ENCODE measurements at regions not wholly inside any gene's neighbourhood (a gene's known extent, or its start where the extent isn't known, plus 50 kb on each side); places are given as distances from the start of the nearest gene placed in this dataset.

DNA sequence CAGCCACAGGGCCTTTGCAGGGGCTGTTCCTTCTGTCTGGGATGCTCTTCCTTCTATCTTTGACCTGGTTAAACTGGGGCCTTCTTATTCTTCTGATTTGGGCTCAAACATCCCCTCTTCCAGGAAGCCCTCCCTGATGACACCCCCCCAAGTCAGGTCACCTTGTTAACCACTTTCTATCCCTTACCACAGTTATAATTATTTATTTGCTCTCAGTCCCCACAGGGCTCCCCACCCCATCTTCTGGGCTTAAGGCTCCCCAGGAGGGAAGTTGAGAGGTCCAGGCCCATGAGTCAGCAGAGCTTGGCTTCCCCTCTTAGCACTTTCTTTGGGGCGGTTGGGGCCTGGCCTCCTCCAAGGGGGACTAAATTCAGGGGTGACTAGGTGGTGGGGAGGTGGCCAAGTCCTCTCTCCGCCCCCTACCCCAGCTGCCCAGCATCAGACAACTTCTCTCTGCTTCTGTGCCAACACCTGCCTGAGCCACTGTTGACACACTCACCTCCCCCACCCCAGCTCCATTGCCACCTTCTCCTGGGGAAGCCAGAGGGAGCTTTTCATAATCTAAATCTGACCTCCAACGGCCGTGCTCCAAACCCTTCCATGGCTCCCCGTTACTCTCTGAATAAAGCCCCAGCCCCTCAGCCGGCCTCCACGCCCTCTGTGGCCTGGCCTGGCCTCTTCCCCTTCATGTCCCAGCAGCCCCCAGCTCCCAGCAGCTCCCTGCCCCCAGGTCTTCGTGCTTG is 70.0 kb downstream of the CEBPB start:
- Mint-ChIP-seq H3K9me3 (no peaks in the 10 kb centered on the region), H3K27me3 (ENCODE audit: low read depth, poor library complexity) (no peaks in the 10 kb centered on the region), H3K4me1 (peaks cover 48% of the 10 kb centered on the region), H3K27ac (no peak overlapping the region), H3K4me3 (no peak overlapping the region), H3K36me3 (ENCODE audit: low read depth) (no peaks in the 10 kb centered on the region)
- DNase-seq = no peak
- TF ChIP-seq, protein P1, sequence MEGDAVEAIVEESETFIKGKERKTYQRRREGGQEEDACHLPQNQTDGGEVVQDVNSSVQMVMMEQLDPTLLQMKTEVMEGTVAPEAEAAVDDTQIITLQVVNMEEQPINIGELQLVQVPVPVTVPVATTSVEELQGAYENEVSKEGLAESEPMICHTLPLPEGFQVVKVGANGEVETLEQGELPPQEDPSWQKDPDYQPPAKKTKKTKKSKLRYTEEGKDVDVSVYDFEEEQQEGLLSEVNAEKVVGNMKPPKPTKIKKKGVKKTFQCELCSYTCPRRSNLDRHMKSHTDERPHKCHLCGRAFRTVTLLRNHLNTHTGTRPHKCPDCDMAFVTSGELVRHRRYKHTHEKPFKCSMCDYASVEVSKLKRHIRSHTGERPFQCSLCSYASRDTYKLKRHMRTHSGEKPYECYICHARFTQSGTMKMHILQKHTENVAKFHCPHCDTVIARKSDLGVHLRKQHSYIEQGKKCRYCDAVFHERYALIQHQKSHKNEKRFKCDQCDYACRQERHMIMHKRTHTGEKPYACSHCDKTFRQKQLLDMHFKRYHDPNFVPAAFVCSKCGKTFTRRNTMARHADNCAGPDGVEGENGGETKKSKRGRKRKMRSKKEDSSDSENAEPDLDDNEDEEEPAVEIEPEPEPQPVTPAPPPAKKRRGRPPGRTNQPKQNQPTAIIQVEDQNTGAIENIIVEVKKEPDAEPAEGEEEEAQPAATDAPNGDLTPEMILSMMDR (IDR thresholded peaks at IDR 0.05) = no peak

DNA sequence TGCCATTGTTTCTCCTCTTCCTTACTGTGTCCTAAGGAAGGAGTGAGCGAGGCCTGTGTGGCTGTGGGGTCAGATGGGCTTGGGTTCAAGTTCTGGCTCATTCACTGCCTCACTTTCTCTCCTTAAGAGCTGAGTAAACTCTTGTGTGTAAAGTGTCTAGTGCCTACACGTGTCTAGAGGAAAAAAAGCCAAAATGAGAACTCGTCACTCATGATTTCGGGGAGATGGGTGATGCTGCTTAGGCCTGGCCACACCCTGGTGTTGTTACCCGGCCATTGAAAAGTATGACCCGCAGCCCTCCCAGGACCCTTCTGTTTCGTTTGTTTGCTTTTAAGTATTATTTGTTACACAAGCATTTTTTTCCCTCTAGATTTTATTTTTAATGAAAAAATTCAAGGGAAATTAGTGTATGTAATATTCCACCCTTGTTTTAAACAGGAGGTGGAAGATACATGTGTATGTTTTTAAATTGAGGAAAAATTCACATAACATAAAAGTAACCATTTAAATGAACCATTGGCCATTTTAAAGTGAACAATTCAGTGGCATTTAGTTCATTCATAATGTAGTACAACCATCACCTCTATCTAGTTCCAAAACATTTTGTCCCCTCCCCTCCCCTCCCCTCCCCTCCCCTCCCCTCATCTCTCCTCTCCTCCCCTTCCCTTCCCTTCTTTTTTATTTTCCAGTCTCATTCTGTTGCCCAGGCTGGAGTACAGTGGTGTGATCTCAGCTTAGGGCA is 71.0 kb downstream of the CEBPB start:
- Mint-ChIP-seq H3K27ac (no peak overlapping the region), H3K4me3 (no peak overlapping the region), H3K27me3 (ENCODE audit: low read depth, poor library complexity) (no peaks in the 10 kb centered on the region), H3K4me1 (peaks cover 43% of the 10 kb centered on the region), H3K9me3 (no peaks in the 10 kb centered on the region), H3K36me3 (ENCODE audit: low read depth) (no peaks in the 10 kb centered on the region)
- DNase-seq = no peak
- TF ChIP-seq, protein P1 (IDR thresholded peaks at IDR 0.05) = no peak

DNA sequence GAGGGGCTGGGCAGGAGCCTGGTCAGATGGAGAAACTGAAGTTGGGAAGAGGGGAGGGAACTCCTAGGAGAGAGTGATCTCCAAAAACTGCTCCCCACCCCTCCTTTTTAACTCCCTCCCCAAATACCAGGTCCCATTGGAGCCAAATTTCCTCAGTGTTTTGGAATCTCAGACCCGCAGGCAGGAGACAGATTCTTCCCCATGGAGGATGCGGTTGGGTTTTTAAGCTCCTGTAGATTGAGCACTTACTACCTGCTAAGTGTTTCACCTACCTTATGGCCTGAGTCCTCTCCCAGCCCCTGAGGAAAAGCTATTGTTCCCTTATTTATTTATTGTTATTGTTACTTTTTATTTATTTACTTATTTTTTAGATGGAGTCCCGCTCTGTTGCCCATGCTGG is 73.2 kb downstream of the CEBPB start:
- peaks cover 6% of the 10 kb centered on the region for H3K27me3 Mint-ChIP-seq (ENCODE audit: low read depth, poor library complexity)
- H3K4me1 Mint-ChIP-seq = peaks cover 36% of the 10 kb centered on the region
- TF ChIP-seq, protein P1 (IDR thresholded peaks at IDR 0.05) = no peak
- H3K27ac Mint-ChIP-seq = no peak overlapping the region
- H3K36me3 Mint-ChIP-seq (ENCODE audit: low read depth) = no peaks in the 10 kb centered on the region
- H3K9me3 Mint-ChIP-seq = no peaks in the 10 kb centered on the region
- H3K4me3 Mint-ChIP-seq = no peak overlapping the region
- no peak for DNase-seq

DNA sequence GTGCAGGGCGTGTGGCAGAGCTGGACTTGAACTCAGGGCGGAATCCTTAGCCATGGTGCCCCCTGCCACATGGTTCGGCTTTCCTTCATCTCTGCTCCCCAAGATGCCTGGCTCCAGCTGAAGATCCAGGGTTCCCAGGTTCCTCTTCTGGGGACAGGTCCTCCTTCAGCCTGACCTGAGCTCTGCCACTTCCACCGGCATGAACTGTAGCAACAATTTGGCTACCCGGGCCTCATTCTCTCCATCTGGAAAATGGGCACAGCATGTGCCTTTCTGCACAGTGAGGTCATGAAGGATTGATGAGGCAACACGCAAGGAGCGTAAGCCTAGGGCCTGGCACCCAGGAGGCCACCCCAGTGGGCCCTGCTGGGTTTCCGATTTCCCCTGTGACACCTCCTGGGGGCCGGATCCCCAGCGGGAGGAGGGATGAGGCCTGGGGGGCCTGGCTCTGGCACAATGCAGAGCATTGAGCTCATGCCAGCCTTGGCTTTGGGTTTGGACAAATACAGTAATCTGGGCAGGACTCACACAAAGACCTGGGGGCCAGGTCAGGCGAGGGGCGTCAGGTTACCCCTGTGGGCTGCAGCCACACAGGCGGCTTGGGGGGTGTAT is 74.0 kb downstream of the CEBPB start:
- Mint-ChIP-seq H3K4me3 (no peak overlapping the region), H3K27me3 (ENCODE audit: low read depth, poor library complexity) (peaks cover 10% of the 10 kb centered on the region), H3K4me1 (peaks cover 36% of the 10 kb centered on the region), H3K9me3 (no peaks in the 10 kb centered on the region), H3K36me3 (ENCODE audit: low read depth) (no peaks in the 10 kb centered on the region), H3K27ac (no peak overlapping the region)
- DNase-seq = no peak
- TF ChIP-seq, protein P1 (IDR thresholded peaks at IDR 0.05) = no peak

DNA sequence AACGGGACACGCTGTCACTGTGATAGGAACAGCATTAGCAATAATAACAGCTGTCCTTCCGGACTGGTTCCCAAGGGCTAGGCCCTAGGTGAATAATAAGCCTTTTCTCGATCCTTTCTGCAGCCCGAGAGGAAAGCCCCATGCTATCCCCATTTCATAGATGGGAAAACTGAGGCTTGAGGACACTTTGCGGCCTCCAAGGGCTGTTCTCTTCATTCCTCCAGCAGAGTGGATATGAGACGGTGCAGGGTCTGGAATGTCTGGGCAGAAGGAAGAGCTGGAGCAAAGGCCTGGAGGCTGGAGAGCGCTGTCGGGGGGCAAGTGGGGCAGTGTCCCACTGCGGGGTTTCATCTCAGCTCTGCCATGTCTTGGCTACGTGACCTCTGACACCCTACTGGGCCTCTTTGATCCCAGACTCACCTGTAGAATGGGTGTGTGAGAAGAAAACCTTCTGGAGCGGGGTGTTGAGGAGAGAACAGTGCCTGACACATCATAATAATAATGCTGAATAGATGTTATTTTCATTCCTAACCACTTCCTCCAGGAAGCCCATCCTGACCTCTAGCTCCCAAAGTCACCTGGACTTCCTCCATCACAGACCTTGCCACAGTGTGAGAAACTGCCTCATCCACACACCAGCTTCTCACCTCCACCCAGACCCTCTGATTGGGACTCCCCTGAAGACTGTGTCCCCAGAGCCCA is 74.8 kb downstream of the CEBPB start:
- Mint-ChIP-seq H3K27me3 (ENCODE audit: low read depth, poor library complexity) (peaks cover 12% of the 10 kb centered on the region), H3K4me3 (no peak overlapping the region)
- TF ChIP-seq, protein P1 (IDR thresholded peaks at IDR 0.05) = no peak

More for the DNA sequence above, 74.8 kb downstream of the CEBPB start:
- no peak for DNase-seq
- no peaks in the 10 kb centered on the region for H3K9me3 Mint-ChIP-seq
- H3K4me1 Mint-ChIP-seq = peaks cover 34% of the 10 kb centered on the region
- H3K36me3 Mint-ChIP-seq (ENCODE audit: low read depth) = no peaks in the 10 kb centered on the region
- no peak overlapping the region for H3K27ac Mint-ChIP-seq
